GM12878 (cell line): ENCODE measurements at regions not wholly inside any gene's neighbourhood (a gene's known extent, or its start where the extent isn't known, plus 50 kb on each side); places are given as distances from the start of the nearest gene placed in this dataset.

ENCODE experiments used
- ATAC-seq: fragments of 200-7000 bp; cut with Tn5 transposase; 3 replicates; pipeline ENCODE4 v1.9.1; 2020; ENCODE audit warnings: mild to moderate bottlenecking, moderate library complexity
- BruUV-seq: library from RNA; stranded (reverse); fragments of 400-500 nt; replicated peaks from 2 replicates; lab custom pipeline; 2021; lab: Mats Ljungman, UMichigan
- CTCF ChIA-PET: fragments of 300-600 bp; sonication (Branson Sonifier 250); formaldehyde crosslinking; extraction: SDS; loops from one replicate; lab custom pipeline; 2021; ENCODE audit warnings: inconsistent platforms; lab: Yijun Ruan, JAX
- POLR2A ChIA-PET: fragments of 350-600 bp; formaldehyde crosslinking; extraction: SDS; loops from one replicate; lab custom pipeline; 2021; ENCODE audit warnings: inconsistent platforms; lab: Charles Lee
- RAD21 ChIA-PET: fragments of 300-600 bp; sonication (Branson Sonifier 250); formaldehyde crosslinking; loops from one replicate; lab custom pipeline; 2023; ENCODE audit warnings: antibody characterized with exemption; ENCODE audit not compliant: unreplicated experiment; lab: Charles Lee
- SMC1A ChIA-PET: fragments of 300-600 bp; sonication (Branson Sonifier 250); formaldehyde crosslinking; loops from one replicate; lab custom pipeline; 2023; ENCODE audit not compliant: unreplicated experiment, uncharacterized antibody; lab: Charles Lee
- DNase-seq: peaks from one replicate; pipeline ENCODE4 v3.0.0-alpha.2; 2011; ENCODE audit warnings: low read depth, low spot score
- FAIRE-seq: peaks from 3 replicates; lab custom pipeline; 2011; peaks lifted over from hg19 to GRCh38; lab: Jason Lieb, UNC
- H2AFZ ChIP-seq: 2 replicates; pipeline ENCODE4 v1.6.0; 2011; ENCODE audit warnings: low read depth, low read length, control low read depth; ENCODE audit not compliant: control insufficient read depth
- H3K27ac ChIP-seq: 2 replicates; pipeline ENCODE4 v1.5.1; 2011; ENCODE audit warnings: control low read depth; ENCODE audit not compliant: control insufficient read depth, insufficient read depth
- H3K27me3 ChIP-seq, 2 experiments: replicated peaks in 1 of 2; 2 replicates each; pipeline versions ENCODE4 v1.6.0 to v1.6.1; 2011; ENCODE audit warnings: low read length in 1 of 2; ENCODE audit not compliant: control insufficient read depth in 2 of 2, insufficient read depth in 2 of 2
- H3K36me3 ChIP-seq, 2 experiments: 2 replicates each; pipeline ENCODE4 v1.5.1; 2011; ENCODE audit warnings: low read length in 1 of 2; ENCODE audit not compliant: control insufficient read depth in 2 of 2, insufficient read depth in 2 of 2
- H3K4me1 ChIP-seq: 2 replicates; pipeline ENCODE4 v1.6.1; 2011; ENCODE audit warnings: mild to moderate bottlenecking, low read length, moderate library complexity, mixed read lengths; ENCODE audit not compliant: control insufficient read depth, insufficient read depth
- H3K4me2 ChIP-seq: 2 replicates; pipeline ENCODE4 v1.6.0; 2011; ENCODE audit warnings: control low read depth; ENCODE audit not compliant: control insufficient read depth, insufficient read depth
- H3K4me3 ChIP-seq: fragments of 200-600 bp; sonication (generic); 2 replicates; pipeline ENCODE4 v1.5.1; 2016
- H3K79me2 ChIP-seq: 2 replicates; pipeline ENCODE4 v1.6.0; 2011; ENCODE audit warnings: low read length; ENCODE audit not compliant: control insufficient read depth, insufficient read depth
- H3K9ac ChIP-seq: 2 replicates; pipeline ENCODE4 v1.8.0; 2011; ENCODE audit warnings: low read length, control low read depth, mixed read lengths; ENCODE audit not compliant: control insufficient read depth, insufficient read depth
- H3K9me3 ChIP-seq: replicated peaks from 3 replicates; pipeline ENCODE4 v1.5.1; 2011; ENCODE audit warnings: mild to moderate bottlenecking, low read length; ENCODE audit not compliant: control insufficient read depth, insufficient read depth
- H4K20me1 ChIP-seq: 2 replicates; pipeline ENCODE4 v1.6.0; 2011; ENCODE audit not compliant: control insufficient read depth, insufficient read depth
- CBFB ChIP-seq: IDR thresholded peaks from 2 replicates; pipeline ENCODE4 v1.6.1; 2016; ENCODE audit warnings: antibody characterized with exemption, low read depth
- CEBPB ChIP-seq, 2 experiments: fragments of 150-350 bp in 1 of 2; IDR thresholded peaks; 2 replicates each; pipeline ENCODE4 v1.6.1; 2012 to 2014; ENCODE audit warnings: low read depth in 2 of 2, low read length in 2 of 2, borderline replicate concordance in 1 of 2, inconsistent platforms in 1 of 2
- HDAC2 ChIP-seq: fragments of 200-600 bp; sonication (generic); IDR thresholded peaks from 2 replicates; pipeline ENCODE4 v1.6.1; 2017
- IKZF1 ChIP-seq: fragments of 450-650 bp; conservative IDR thresholded peaks from 2 replicates; pipeline ENCODE4 v1.6.1; 2017; ENCODE audit warnings: antibody characterized with exemption, mild to moderate bottlenecking
- NBN ChIP-seq: fragments of 450-650 bp; IDR thresholded peaks from 2 replicates; pipeline ENCODE4 v1.6.1; 2016
- NFIC ChIP-seq: IDR thresholded peaks from 2 replicates; pipeline ENCODE4 v1.6.1; 2012; ENCODE audit warnings: low read depth, mild to moderate bottlenecking, inconsistent platforms, low read length, moderate library complexity
- POLR2AphosphoS2 ChIP-seq: IDR thresholded peaks from 2 replicates; pipeline ENCODE4 v1.6.1; 2011; ENCODE audit warnings: low read depth, mild to moderate bottlenecking, low read length, improper control_type of control experiment, moderate library complexity
- SMAD1 ChIP-seq: fragments of 450-650 bp; IDR thresholded peaks from 2 replicates; pipeline ENCODE4 v1.6.1; 2018; ENCODE audit warnings: mild to moderate bottlenecking, low read depth; ENCODE audit not compliant: partially characterized antibody
- SMC3 ChIP-seq: IDR thresholded peaks from 2 replicates; pipeline ENCODE4 v1.6.1; 2011; ENCODE audit warnings: low read length, improper control_type of control experiment, borderline replicate concordance
- STAT1 ChIP-seq: fragments of 450-650 bp; conservative IDR thresholded peaks from 2 replicates; pipeline ENCODE4 v1.6.1; 2014; ENCODE audit warnings: antibody characterized with exemption, mild to moderate bottlenecking
- ZBED1 ChIP-seq: IDR thresholded peaks from 2 replicates; pipeline ENCODE4 v1.6.1; 2016; ENCODE audit warnings: borderline replicate concordance
- ZNF24 ChIP-seq: fragments of 450-650 bp; IDR thresholded peaks from 2 replicates; pipeline ENCODE4 v1.6.1; 2017; ENCODE audit warnings: antibody characterized with exemption, mild to moderate bottlenecking
- WGBS: methylation state at CpG from one replicate; pipeline ENCODE4 v1.1.6; 2016; ENCODE audit warnings: low lambda C conversion rate; ENCODE audit not compliant: insufficient replicate concordance, insufficient coverage; ENCODE audit errors: missing lambda C conversion rate; 5-methylcytosine and 5-hydroxymethylcytosine counted together
- in situ Hi-C: fragments of 300-500 bp; cut with MboI; formaldehyde crosslinking; loops from 9 replicates; pipeline ENCODE4 v1.14.3; 2018; ENCODE audit warnings: mixed read lengths
- intact Hi-C: fragments of 100-400 bp; cut with micrococcal nuclease; formaldehyde crosslinking; loops from one replicate; pipeline ENCODE4 v1.14.2; 2022; ENCODE audit not compliant: unreplicated experiment
- TF ChIP-seq, protein P1 (sequence below): fragments of 450-650 bp; IDR thresholded peaks from 2 replicates; pipeline ENCODE4 v1.6.1; 2018; ENCODE audit warnings: mild to moderate bottlenecking, low read depth, moderate library complexity; ENCODE audit not compliant: partially characterized antibody
- TF ChIP-seq, protein P2 (sequence below): fragments of 450-650 bp; IDR thresholded peaks from 2 replicates; pipeline ENCODE4 v1.6.1; 2016; ENCODE audit warnings: mild to moderate bottlenecking

DNA sequence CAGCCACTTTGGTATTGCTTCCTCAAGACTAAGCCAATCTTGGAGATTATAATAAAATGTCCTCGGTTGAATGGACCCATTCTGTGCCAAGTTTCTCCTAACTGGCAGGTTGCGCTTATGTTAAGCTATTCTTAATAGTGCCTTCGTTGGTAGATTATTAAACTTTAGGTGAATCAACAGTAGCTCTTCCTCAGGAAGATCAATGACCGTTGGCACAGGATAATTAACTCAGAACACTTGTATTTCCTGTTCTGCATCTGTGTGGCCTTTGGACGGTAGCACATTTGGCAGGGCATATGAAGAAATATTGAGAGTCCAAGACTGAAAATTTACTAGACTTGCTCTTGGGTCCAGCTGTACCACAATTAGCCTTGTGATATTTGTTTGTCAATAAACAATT, 402.9 kb downstream of the MLLT3 start:
- FAIRE-seq: no peak
- BruUV-seq: no TSS peak
- no peak for TF ChIP-seq SMC3
- TF ChIP-seq HDAC2: no peak
- no peak for TF ChIP-seq STAT1
- TF ChIP-seq, protein P1, sequence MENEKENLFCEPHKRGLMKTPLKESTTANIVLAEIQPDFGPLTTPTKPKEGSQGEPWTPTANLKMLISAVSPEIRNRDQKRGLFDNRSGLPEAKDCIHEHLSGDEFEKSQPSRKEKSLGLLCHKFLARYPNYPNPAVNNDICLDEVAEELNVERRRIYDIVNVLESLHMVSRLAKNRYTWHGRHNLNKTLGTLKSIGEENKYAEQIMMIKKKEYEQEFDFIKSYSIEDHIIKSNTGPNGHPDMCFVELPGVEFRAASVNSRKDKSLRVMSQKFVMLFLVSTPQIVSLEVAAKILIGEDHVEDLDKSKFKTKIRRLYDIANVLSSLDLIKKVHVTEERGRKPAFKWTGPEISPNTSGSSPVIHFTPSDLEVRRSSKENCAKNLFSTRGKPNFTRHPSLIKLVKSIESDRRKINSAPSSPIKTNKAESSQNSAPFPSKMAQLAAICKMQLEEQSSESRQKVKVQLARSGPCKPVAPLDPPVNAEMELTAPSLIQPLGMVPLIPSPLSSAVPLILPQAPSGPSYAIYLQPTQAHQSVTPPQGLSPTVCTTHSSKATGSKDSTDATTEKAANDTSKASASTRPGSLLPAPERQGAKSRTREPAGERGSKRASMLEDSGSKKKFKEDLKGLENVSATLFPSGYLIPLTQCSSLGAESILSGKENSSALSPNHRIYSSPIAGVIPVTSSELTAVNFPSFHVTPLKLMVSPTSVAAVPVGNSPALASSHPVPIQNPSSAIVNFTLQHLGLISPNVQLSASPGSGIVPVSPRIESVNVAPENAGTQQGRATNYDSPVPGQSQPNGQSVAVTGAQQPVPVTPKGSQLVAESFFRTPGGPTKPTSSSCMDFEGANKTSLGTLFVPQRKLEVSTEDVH: no peak
- no peak for TF ChIP-seq ZBED1
- TF ChIP-seq, protein P2, sequence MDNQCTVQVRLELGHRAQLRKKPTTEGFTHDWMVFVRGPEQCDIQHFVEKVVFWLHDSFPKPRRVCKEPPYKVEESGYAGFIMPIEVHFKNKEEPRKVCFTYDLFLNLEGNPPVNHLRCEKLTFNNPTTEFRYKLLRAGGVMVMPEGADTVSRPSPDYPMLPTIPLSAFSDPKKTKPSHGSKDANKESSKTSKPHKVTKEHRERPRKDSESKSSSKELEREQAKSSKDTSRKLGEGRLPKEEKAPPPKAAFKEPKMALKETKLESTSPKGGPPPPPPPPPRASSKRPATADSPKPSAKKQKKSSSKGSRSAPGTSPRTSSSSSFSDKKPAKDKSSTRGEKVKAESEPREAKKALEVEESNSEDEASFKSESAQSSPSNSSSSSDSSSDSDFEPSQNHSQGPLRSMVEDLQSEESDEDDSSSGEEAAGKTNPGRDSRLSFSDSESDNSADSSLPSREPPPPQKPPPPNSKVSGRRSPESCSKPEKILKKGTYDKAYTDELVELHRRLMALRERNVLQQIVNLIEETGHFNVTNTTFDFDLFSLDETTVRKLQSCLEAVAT: no peak
- no peak for TF ChIP-seq CEBPB (IDR thresholded peaks at IDR 0.05; ENCODE audit: borderline replicate concordance in 1 of 2, low read depth in 2 of 2, low read length in 2 of 2)
- TF ChIP-seq ZNF24: no peak
- no peak for TF ChIP-seq NFIC
- TF ChIP-seq POLR2AphosphoS2: no peak
- no peak for TF ChIP-seq CBFB
- TF ChIP-seq SMAD1: no peak
- no peak for TF ChIP-seq NBN
- TF ChIP-seq IKZF1: no peak

More for the DNA sequence above, 402.9 kb downstream of the MLLT3 start:
- 52% methylated on average over 5 of the region's 5 CpGs for WGBS
- no peak for DNase-seq
- intact Hi-C loops (no loop called here), in situ Hi-C loops (loop anchor here (5.0 kb wide), 1 partner anchor 52 kb away; no protein-coding TSS in a partner anchor)
- H3K79me2 ChIP-seq: no peaks in the 10 kb centered on the region
- no peaks in the 10 kb centered on the region for H3K9me3 ChIP-seq
- H3K27me3 ChIP-seq: no peaks in the 10 kb centered on the region; a peak in 1 of 4 replicates
- no peaks in the 10 kb centered on the region for H3K36me3 ChIP-seq
- SMC1A ChIA-PET: interaction anchor here (1.0 kb wide), 1 partner anchor 9 kb away, joined by 3 read pairs; no protein-coding TSS in a partner anchor
- RAD21 ChIA-PET: no interaction called here
- H3K4me2 ChIP-seq: no peak overlapping the region
- no peak overlapping the region for H3K4me3 ChIP-seq
- ATAC-seq: no peak
- no peaks in the 10 kb centered on the region for H4K20me1 ChIP-seq
- CTCF ChIA-PET: interaction anchor here (0.5 kb wide), 1 partner anchor 267 kb away, joined by 3 read pairs; no protein-coding TSS in a partner anchor
- POLR2A ChIA-PET: no interaction called here
- no peak overlapping the region for H3K9ac ChIP-seq
- no peak overlapping the region for H2AFZ ChIP-seq
- no peaks in the 10 kb centered on the region for H3K4me1 ChIP-seq
- no peak overlapping the region for H3K27ac ChIP-seq
